IMR-90 (cell line): ENCODE measurements at regions not wholly inside any gene's neighbourhood (a gene's known extent, or its start where the extent isn't known, plus 50 kb on each side); places are given as distances from the start of the nearest gene placed in this dataset.

Experiments used
- ATAC-seq: fragments of 200-7000 bp; cut with Tn5 transposase; 2 replicates; pipeline ENCODE4 v1.9.1; 2020; ENCODE audit warnings: low read depth, mild to moderate bottlenecking, moderate library complexity
- BruUV-seq: library from RNA; stranded (reverse); fragments of 400-500 nt; replicated peaks from 2 replicates; lab custom pipeline; 2021; lab: Mats Ljungman, UMichigan
- CTCF ChIA-PET: fragments of 300-600 bp; formaldehyde crosslinking; extraction: SDS; loops from one replicate; lab custom pipeline; 2021; ENCODE audit warnings: antibody characterized with exemption; lab: Yijun Ruan, JAX
- POLR2A ChIA-PET: fragments of 300-600 bp; sonication (Branson Sonifier 250); formaldehyde crosslinking; loops from one replicate; lab custom pipeline; 2022; ENCODE audit warnings: antibody characterized with exemption; ENCODE audit not compliant: unreplicated experiment; lab: Charles Lee
- DNase-seq: peaks from one replicate; pipeline ENCODE4 v3.0.0; 2013
- H2AFZ ChIP-seq: replicated peaks from 2 replicates; pipeline ENCODE3; 2013; ENCODE audit warnings: low read length, mild to moderate bottlenecking; ENCODE audit not compliant: poor library complexity
- H2AK5ac ChIP-seq: 2 replicates; pipeline ENCODE4 v1.6.1; 2013; ENCODE audit warnings: low read depth, low read length, inconsistent platforms
- H2AK9ac ChIP-seq: replicated peaks from 2 replicates; pipeline ENCODE3; 2013; ENCODE audit warnings: mild to moderate bottlenecking, low read depth, low read length, moderate library complexity; ENCODE audit not compliant: poor library complexity
- H2BK120ac ChIP-seq: 2 replicates; pipeline ENCODE4 v1.6.1; 2013; ENCODE audit warnings: low read depth, low read length, inconsistent platforms
- H2BK15ac ChIP-seq: 3 replicates; pipeline ENCODE4 v1.6.1; 2013; ENCODE audit warnings: low read depth, low read length, inconsistent platforms
- H2BK20ac ChIP-seq: 2 replicates; pipeline ENCODE4 v1.6.1; 2013; ENCODE audit warnings: low read depth, mild to moderate bottlenecking, inconsistent platforms, low read length, moderate library complexity
- H2BK5ac ChIP-seq: 2 replicates; pipeline ENCODE4 v1.6.1; 2013; ENCODE audit warnings: mild to moderate bottlenecking, low read depth, low read length, inconsistent platforms; ENCODE audit not compliant: poor library complexity, severe bottlenecking
- H3K14ac ChIP-seq: replicated peaks from 2 replicates; pipeline ENCODE4 v1.6.1; 2013; ENCODE audit warnings: low read depth, low read length, inconsistent platforms
- H3K18ac ChIP-seq: 2 replicates; pipeline ENCODE4 v1.6.1; 2013; ENCODE audit warnings: low read depth, low read length, control low read depth
- H3K23ac ChIP-seq: 2 replicates; pipeline ENCODE4 v1.6.1; 2013; ENCODE audit warnings: low read depth, low read length, inconsistent platforms
- H3K27ac ChIP-seq: 2 replicates; pipeline ENCODE4 v1.5.1; 2013; ENCODE audit warnings: mild to moderate bottlenecking, control low read depth, low read length; ENCODE audit not compliant: insufficient read depth
- H3K27me3 ChIP-seq: 2 replicates; pipeline ENCODE4 v1.6.1; 2013; ENCODE audit warnings: low read length; ENCODE audit not compliant: control insufficient read depth, insufficient read depth
- H3K36me3 ChIP-seq: 2 replicates; pipeline ENCODE4 v1.6.1; 2013; ENCODE audit warnings: low read length, mixed read lengths; ENCODE audit not compliant: control insufficient read depth, insufficient read depth
- H3K4ac ChIP-seq: 2 replicates; pipeline ENCODE4 v1.6.1; 2013; ENCODE audit warnings: low read depth, low read length, inconsistent platforms
- H3K4me1 ChIP-seq: 2 replicates; pipeline ENCODE4 v1.6.1; 2013; ENCODE audit warnings: low read length, mixed read lengths; ENCODE audit not compliant: control insufficient read depth, insufficient read depth
- H3K4me2 ChIP-seq: 2 replicates; pipeline ENCODE4 v1.6.1; 2013; ENCODE audit warnings: low read depth, mild to moderate bottlenecking, control low read depth, low read length, moderate library complexity
- H3K4me3 ChIP-seq: 2 replicates; pipeline ENCODE4 v1.5.1; 2013; ENCODE audit warnings: low read depth, mild to moderate bottlenecking, control low read depth, low read length, moderate library complexity; ENCODE audit not compliant: insufficient read depth
- H3K56ac ChIP-seq: 2 replicates; pipeline ENCODE4 v1.6.1; 2013; ENCODE audit warnings: low read length, inconsistent platforms; ENCODE audit not compliant: insufficient read depth; ENCODE audit errors: extremely low read depth
- H3K79me1 ChIP-seq, 2 experiments: 2 replicates each; pipeline ENCODE4 v1.6.1; 2013; ENCODE audit warnings: low read length in 2 of 2, inconsistent platforms in 1 of 2, low read depth in 1 of 2
- H3K9ac ChIP-seq: 2 replicates; pipeline ENCODE4 v1.6.1; 2013; ENCODE audit warnings: low read depth, low read length, control low read depth
- H3K9me1 ChIP-seq: 2 replicates; pipeline ENCODE4 v1.6.1; 2013; ENCODE audit warnings: low read length, inconsistent platforms; ENCODE audit not compliant: insufficient read depth
- H3K9me3 ChIP-seq: 2 replicates; pipeline ENCODE4 v1.6.1; 2013; ENCODE audit warnings: low read length; ENCODE audit not compliant: control insufficient read depth, insufficient read depth
- H4K20me1 ChIP-seq: 2 replicates; pipeline ENCODE4 v1.6.1; 2013; ENCODE audit warnings: low read length, inconsistent platforms; ENCODE audit not compliant: insufficient read depth
- H4K5ac ChIP-seq: 2 replicates; pipeline ENCODE4 v1.6.1; 2013; ENCODE audit warnings: mild to moderate bottlenecking, low read depth, low read length, control low read depth
- H4K8ac ChIP-seq, 2 experiments: 2 replicates each; pipeline ENCODE4 v1.6.1; 2013; ENCODE audit warnings: low read depth in 2 of 2, low read length in 2 of 2, control low read depth in 1 of 2, inconsistent platforms in 1 of 2
- H4K91ac ChIP-seq: 2 replicates; pipeline ENCODE4 v1.6.1; 2013; ENCODE audit warnings: low read depth, low read length, inconsistent platforms; ENCODE audit not compliant: insufficient read depth
- BHLHE40 ChIP-seq: fragments of 150-350 bp; IDR thresholded peaks from 2 replicates; pipeline ENCODE4 v1.6.1; 2016; ENCODE audit warnings: mild to moderate bottlenecking, low read depth, low read length
- CEBPB ChIP-seq: IDR thresholded peaks from 2 replicates; pipeline ENCODE4 v1.6.1; 2012; ENCODE audit warnings: low read depth, low read length, improper control_type of control experiment
- CHD1 ChIP-seq: IDR thresholded peaks from 2 replicates; pipeline ENCODE4 v1.6.1; 2012; ENCODE audit warnings: low read depth, low read length, improper control_type of control experiment
- FOS ChIP-seq: fragments of 150-350 bp; IDR thresholded peaks from 2 replicates; pipeline ENCODE4 v1.6.1; 2016; ENCODE audit warnings: low read depth, low read length
- MAFK ChIP-seq: IDR thresholded peaks from 2 replicates; pipeline ENCODE4 v1.6.1; 2012; ENCODE audit warnings: low read depth, low read length, improper control_type of control experiment
- MAZ ChIP-seq: IDR thresholded peaks from 2 replicates; pipeline ENCODE4 v1.6.1; 2012; ENCODE audit warnings: low read depth, mild to moderate bottlenecking, low read length, improper control_type of control experiment, moderate library complexity, borderline replicate concordance
- MXI1 ChIP-seq: IDR thresholded peaks from 2 replicates; pipeline ENCODE4 v1.6.1; 2012; ENCODE audit warnings: low read depth, mild to moderate bottlenecking, low read length, moderate library complexity, borderline replicate concordance
- NFE2L2 ChIP-seq: fragments of 150-350 bp; IDR thresholded peaks from 2 replicates; pipeline ENCODE4 v1.6.1; 2016; ENCODE audit warnings: low read depth, mild to moderate bottlenecking, low read length
- POLR2A ChIP-seq: IDR thresholded peaks from 2 replicates; pipeline ENCODE4 v1.6.1; 2012; ENCODE audit warnings: mild to moderate bottlenecking, low read depth, low read length
- RAD21 ChIP-seq: IDR thresholded peaks from 2 replicates; pipeline ENCODE4 v1.6.1; 2012; ENCODE audit warnings: low read length, improper control_type of control experiment
- RCOR1 ChIP-seq: IDR thresholded peaks from 2 replicates; pipeline ENCODE4 v1.6.1; 2012; ENCODE audit warnings: mild to moderate bottlenecking, low read length, improper control_type of control experiment; ENCODE audit not compliant: insufficient replicate concordance
- RFX5 ChIP-seq: IDR thresholded peaks from 2 replicates; pipeline ENCODE4 v1.8.0; 2012; ENCODE audit warnings: low read depth, mild to moderate bottlenecking, low read length, moderate library complexity
- SMC3 ChIP-seq: fragments of 150-350 bp; IDR thresholded peaks from 2 replicates; pipeline ENCODE4 v1.6.1; 2016; ENCODE audit warnings: low read depth, mild to moderate bottlenecking, antibody characterized with exemption, low read length, moderate library complexity
- WGBS, 2 experiments: methylation state at CpG; one replicate each; pipeline versions ENCODE4 v1.1.5 to v1.1.7; 2013; ENCODE audit warnings: missing lambda C conversion rate in 2 of 2; ENCODE audit not compliant: insufficient read length in 1 of 2; ENCODE audit errors: extremely low coverage in 2 of 2; 5-methylcytosine and 5-hydroxymethylcytosine counted together
- dilution Hi-C: fragments of 300-500 bp; cut with HindIII; formaldehyde crosslinking; loops from one replicate; pipeline ENCODE4 v1.14.3; 2018; ENCODE audit warnings: low sequenced_read_pairs; ENCODE audit not compliant: unreplicated experiment
- in situ Hi-C: fragments of 300-500 bp; cut with MboI; formaldehyde crosslinking; loops from 3 replicates; pipeline ENCODE4 v1.14.3; 2019; ENCODE audit warnings: low sequenced_read_pairs, inconsistent platforms, mixed read lengths
- intact Hi-C: fragments of 100-400 bp; cut with micrococcal nuclease; formaldehyde crosslinking; loops from 2 replicates; pipeline ENCODE4 v1.10.0; 2022
- TF ChIP-seq, protein P1 (sequence below): conservative IDR thresholded peaks from 2 replicates; pipeline ENCODE4 v1.5.1; 2012; ENCODE audit warnings: mild to moderate bottlenecking, low read depth, low read length, improper control_type of control experiment
- TF ChIP-seq, protein P2 (sequence below): fragments of 150-350 bp; IDR thresholded peaks from 2 replicates; pipeline ENCODE4 v1.6.1; 2017; ENCODE audit warnings: mild to moderate bottlenecking, antibody characterized with exemption, low read length, low read depth
- TF ChIP-seq, protein P3 (sequence below): fragments of 150-350 bp; IDR thresholded peaks from 2 replicates; pipeline ENCODE4 v1.6.1; 2016; ENCODE audit warnings: low read depth, mild to moderate bottlenecking, low read length, moderate library complexity, borderline replicate concordance

DNA sequence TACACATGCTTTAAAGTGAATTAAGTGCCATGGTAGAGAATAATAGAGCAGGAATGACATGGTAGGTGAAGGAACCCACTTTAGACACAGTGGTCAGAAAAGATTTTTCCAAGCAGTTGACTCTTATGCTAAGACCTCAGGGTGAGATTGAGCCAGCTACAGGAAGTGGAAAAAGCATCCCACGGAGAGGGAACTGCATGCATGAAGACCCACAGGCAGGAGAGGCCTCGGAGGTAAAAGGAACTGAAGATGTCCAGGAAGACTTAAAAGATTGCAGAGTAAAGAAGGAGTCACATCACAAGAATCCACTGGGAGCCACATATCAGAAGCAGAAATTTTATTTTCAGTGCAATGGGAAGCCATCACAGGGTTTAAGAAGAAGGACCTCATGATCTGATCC is 499.2 kb upstream of the FAM98A start:
- H3K9me1 ChIP-seq, result no peaks in the 10 kb centered on the region
- dilution Hi-C loops, result no loop called here
- H2BK20ac ChIP-seq, result no peak overlapping the region
- no peak for DNase-seq
- no CpG with 5 or more reads among the region's 2 CpGs for WGBS, 2 experiments
- H3K4me2 ChIP-seq, result no peak overlapping the region
- H3K4ac ChIP-seq, result no peak overlapping the region
- TF ChIP-seq RFX5 (no peak), NFE2L2 (no peak), MAZ (no peak), POLR2A (no peak), RAD21 (no peak), SMC3 (no peak), CEBPB (no peak), RCOR1 (no peak), CHD1 (no peak), MAFK (no peak), FOS (no peak), MXI1 (no peak), BHLHE40 (no peak)
- TF ChIP-seq, protein P1, sequence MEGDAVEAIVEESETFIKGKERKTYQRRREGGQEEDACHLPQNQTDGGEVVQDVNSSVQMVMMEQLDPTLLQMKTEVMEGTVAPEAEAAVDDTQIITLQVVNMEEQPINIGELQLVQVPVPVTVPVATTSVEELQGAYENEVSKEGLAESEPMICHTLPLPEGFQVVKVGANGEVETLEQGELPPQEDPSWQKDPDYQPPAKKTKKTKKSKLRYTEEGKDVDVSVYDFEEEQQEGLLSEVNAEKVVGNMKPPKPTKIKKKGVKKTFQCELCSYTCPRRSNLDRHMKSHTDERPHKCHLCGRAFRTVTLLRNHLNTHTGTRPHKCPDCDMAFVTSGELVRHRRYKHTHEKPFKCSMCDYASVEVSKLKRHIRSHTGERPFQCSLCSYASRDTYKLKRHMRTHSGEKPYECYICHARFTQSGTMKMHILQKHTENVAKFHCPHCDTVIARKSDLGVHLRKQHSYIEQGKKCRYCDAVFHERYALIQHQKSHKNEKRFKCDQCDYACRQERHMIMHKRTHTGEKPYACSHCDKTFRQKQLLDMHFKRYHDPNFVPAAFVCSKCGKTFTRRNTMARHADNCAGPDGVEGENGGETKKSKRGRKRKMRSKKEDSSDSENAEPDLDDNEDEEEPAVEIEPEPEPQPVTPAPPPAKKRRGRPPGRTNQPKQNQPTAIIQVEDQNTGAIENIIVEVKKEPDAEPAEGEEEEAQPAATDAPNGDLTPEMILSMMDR, result no peak
- TF ChIP-seq, protein P2, sequence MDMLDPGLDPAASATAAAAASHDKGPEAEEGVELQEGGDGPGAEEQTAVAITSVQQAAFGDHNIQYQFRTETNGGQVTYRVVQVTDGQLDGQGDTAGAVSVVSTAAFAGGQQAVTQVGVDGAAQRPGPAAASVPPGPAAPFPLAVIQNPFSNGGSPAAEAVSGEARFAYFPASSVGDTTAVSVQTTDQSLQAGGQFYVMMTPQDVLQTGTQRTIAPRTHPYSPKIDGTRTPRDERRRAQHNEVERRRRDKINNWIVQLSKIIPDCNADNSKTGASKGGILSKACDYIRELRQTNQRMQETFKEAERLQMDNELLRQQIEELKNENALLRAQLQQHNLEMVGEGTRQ, result no peak
- TF ChIP-seq, protein P3, sequence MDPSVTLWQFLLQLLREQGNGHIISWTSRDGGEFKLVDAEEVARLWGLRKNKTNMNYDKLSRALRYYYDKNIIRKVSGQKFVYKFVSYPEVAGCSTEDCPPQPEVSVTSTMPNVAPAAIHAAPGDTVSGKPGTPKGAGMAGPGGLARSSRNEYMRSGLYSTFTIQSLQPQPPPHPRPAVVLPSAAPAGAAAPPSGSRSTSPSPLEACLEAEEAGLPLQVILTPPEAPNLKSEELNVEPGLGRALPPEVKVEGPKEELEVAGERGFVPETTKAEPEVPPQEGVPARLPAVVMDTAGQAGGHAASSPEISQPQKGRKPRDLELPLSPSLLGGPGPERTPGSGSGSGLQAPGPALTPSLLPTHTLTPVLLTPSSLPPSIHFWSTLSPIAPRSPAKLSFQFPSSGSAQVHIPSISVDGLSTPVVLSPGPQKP, result no peak
- in situ Hi-C loops, result loop anchor here (5.0 kb wide), 1 partner anchor 1314 kb away; no protein-coding TSS in a partner anchor
- H3K4me1 ChIP-seq, result no peaks in the 10 kb centered on the region
- no peak overlapping the region for H2BK15ac ChIP-seq
- no peak overlapping the region for H2AK5ac ChIP-seq
- no peak overlapping the region for H4K8ac ChIP-seq
- intact Hi-C loops, result no loop called here
- H3K18ac ChIP-seq, result no peak overlapping the region
- no peak overlapping the region for H4K91ac ChIP-seq
- H3K56ac ChIP-seq, result no peak overlapping the region
- H3K9ac ChIP-seq, result no peak overlapping the region
- no peak overlapping the region for H2BK120ac ChIP-seq
- no peak overlapping the region for H2BK5ac ChIP-seq
- no peak overlapping the region for H4K5ac ChIP-seq
- H3K14ac ChIP-seq, result no peak overlapping the region
- BruUV-seq, result no TSS peak
- no peak overlapping the region for H3K23ac ChIP-seq
- ChIA-PET CTCF (no interaction called here), POLR2A (no interaction called here)
- H3K4me3 ChIP-seq, result no peak overlapping the region
- ATAC-seq, result no peak
- no peaks in the 10 kb centered on the region for H3K36me3 ChIP-seq
- no peak overlapping the region for H2AK9ac ChIP-seq
- no peaks in the 10 kb centered on the region for H4K20me1 ChIP-seq
- no peaks in the 10 kb centered on the region for H3K79me1 ChIP-seq
- H3K27me3 ChIP-seq, result no peaks in the 10 kb centered on the region
- no peaks in the 10 kb centered on the region for H3K9me3 ChIP-seq
- H2AFZ ChIP-seq, result no peak overlapping the region
- H3K27ac ChIP-seq, result no peak overlapping the region
